ENCODE measurements at regions not wholly inside any gene's neighbourhood (a gene's known extent, or its start where the extent isn't known, plus 50 kb on each side); places are given as distances from the start of the nearest gene placed in this dataset.

GRCh38 chr2:139813340-139813739 is 1033.2 kb upstream of the NXPH2 start:
- TF ChIP-seq ZNF668 (CRISPR knock-in tag; IDR thresholded peaks at IDR 0.05) (no peak), ZNF197 (CRISPR knock-in tag; IDR thresholded peaks at IDR 0.05; ENCODE audit: low read depth) (no peak), GATAD2B (IDR thresholded peaks at IDR 0.05; ENCODE audit: borderline replicate concordance) (no peak), PATZ1 (CRISPR knock-in tag; IDR thresholded peaks at IDR 0.05; ENCODE audit: borderline replicate concordance) (no peak), TGIF2 (CRISPR knock-in tag; IDR thresholded peaks at IDR 0.05) (no peak), ZBTB12 (CRISPR knock-in tag; IDR thresholded peaks at IDR 0.05) (no peak), C11orf30 (IDR thresholded peaks at IDR 0.05; ENCODE audit: low read depth) (no peak), CBX3 (IDR thresholded peaks at IDR 0.05; ENCODE audit: borderline replicate concordance in 1 of 2, low read length in 2 of 2) (no peak), ZNF318 (IDR thresholded peaks at IDR 0.05; ENCODE audit: borderline replicate concordance in 1 of 2, low read depth in 1 of 2) (no peak)
- no peaks in the 10 kb centered on the region for H3K36me3 ChIP-seq (ENCODE audit: control insufficient read depth, insufficient read depth, low read length)
- FAIRE-seq = no peak
- no peak overlapping the region for H3K9ac ChIP-seq (ENCODE audit: insufficient read depth in 1 of 2, low read depth in 2 of 2, low read length in 2 of 2)
- CTCF ChIA-PET (ENCODE audit: low intra/inter-chr PET ratio) = no interaction called here
- intact Hi-C loops (cut with micrococcal nuclease) (no loop called here), in situ Hi-C loops (cut with MboI) (no loop called here)
- no peaks in the 10 kb centered on the region for H4K20me1 ChIP-seq (replicated peaks; ENCODE audit: control insufficient read depth, insufficient read depth, low read length)
- ATAC-seq = no peak
- WGBS (ENCODE audit: insufficient coverage, low coverage, missing lambda C conversion rate) = 6% methylated on average over 2 of the region's 2 CpGs
- no peak overlapping the region for H3K4me2 ChIP-seq (ENCODE audit: insufficient read depth, low read length)
- no peak for DNase-seq (ENCODE audit: extremely low read depth in 1 of 4, low spot score in 3 of 4)
- H2AFZ ChIP-seq (ENCODE audit: low read depth, low read length) = no peak overlapping the region
- no peaks in the 10 kb centered on the region for H3K27me3 ChIP-seq (ENCODE audit: control insufficient read depth in 2 of 2, insufficient read depth in 2 of 2, low read length in 2 of 2)
- no peak overlapping the region for H3K4me3 ChIP-seq
- no peaks in the 10 kb centered on the region for H3K79me2 ChIP-seq (ENCODE audit: control insufficient read depth, insufficient read depth, low read length)
- H3K4me1 ChIP-seq (replicated peaks in 1 of 2; ENCODE audit: control insufficient read depth in 2 of 2, insufficient read depth in 2 of 2, low read length in 2 of 2) = no peaks in the 10 kb centered on the region
- H3K9me3 ChIP-seq (replicated peaks; ENCODE audit: control insufficient read depth, insufficient read depth, low read depth, low read length) = no peaks in the 10 kb centered on the region; the same call in 1 of the 2 replicates
- no peak overlapping the region for H3K27ac ChIP-seq (ENCODE audit: extremely low read depth, low read depth, low read length)
- no peaks in the 10 kb centered on the region for H3K9me1 ChIP-seq (ENCODE audit: control insufficient read depth, insufficient read depth, low read length)
- BruUV-seq (replicated peaks) = no TSS peak
- POLR2A ChIA-PET = no interaction called here
